HG02870 (cell line): ENCODE measurements at regions not wholly inside any gene's neighbourhood (a gene's known extent, or its start where the extent isn't known, plus 50 kb on each side); places are given as distances from the start of the nearest gene placed in this dataset.
"Not testable (repeated sequence)": the region's sequence is repeated elsewhere in the genome, so short reads cannot be mapped to it uniquely, and the experiment has no call there.

Source experiments
- ATAC-seq: cut with Tn5 transposase; IDR thresholded peaks from one replicate; pipeline ENCODE4 v1.9.1; 2021; ENCODE audit warnings: mild to moderate bottlenecking, moderate library complexity; ENCODE audit not compliant: unreplicated experiment

- not testable (repeated sequence) for ATAC-seq
Observed at GRCh38 chr5:134471858-134472449, 53.5 kb upstream of the JADE2 start.

- no peak for ATAC-seq
Observed at GRCh38 chr5:134468921-134469400, 56.5 kb upstream of the JADE2 start.

GRCh38 chr5:134467231-134467630, 55.5 kb upstream of the CDKN2AIPNL start:
- ATAC-seq: no peak

GRCh38 chr5:134466241-134467069, 54.8 kb upstream of the CDKN2AIPNL start:
- ATAC-seq: no peak

- ATAC-seq: peak; percentile 77
Observed at GRCh38 chr5:134465816-134466240, 54.1 kb upstream of the CDKN2AIPNL start.

GRCh38 chr5:134464988-134465815, 53.5 kb upstream of the CDKN2AIPNL start:
- ATAC-seq: no peak

- ATAC-seq: no peak
Observed at GRCh38 chr5:134463991-134464760, 52.5 kb upstream of the CDKN2AIPNL start.

- no peak for ATAC-seq
Observed at GRCh38 chr5:134463176-134463720, 51.6 kb upstream of the CDKN2AIPNL start.

- ATAC-seq: no peak
Observed at GRCh38 chr5:134462761-134463160, 51.1 kb upstream of the CDKN2AIPNL start.

- no peak for ATAC-seq
Observed at GRCh38 chr5:134462047-134462575, 50.4 kb upstream of the CDKN2AIPNL start.
